ENCODE measurements at regions not wholly inside any gene's neighbourhood (a gene's known extent, or its start where the extent isn't known, plus 50 kb on each side); places are given as distances from the start of the nearest gene placed in this dataset.

DNA sequence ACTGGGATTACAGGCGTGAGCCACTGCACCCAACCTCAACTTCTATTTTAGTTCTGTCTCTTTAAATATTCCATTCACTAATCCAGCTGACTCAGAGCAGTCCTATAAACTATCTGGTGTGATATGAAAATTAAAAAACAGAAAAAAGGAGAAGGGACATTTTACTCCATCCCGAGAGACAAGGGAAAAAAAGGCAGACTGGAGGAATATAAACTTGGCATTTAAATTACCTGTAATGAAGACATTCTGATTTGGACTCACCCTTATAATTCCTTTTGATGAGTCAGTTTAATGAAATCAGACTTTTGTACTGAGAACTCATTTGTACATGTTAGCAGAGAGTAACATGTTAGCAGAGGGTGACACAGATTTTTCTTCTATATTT, 74.8 kb upstream of the RIOK3 start:
- no peak for TF ChIP-seq TAF1 (IDR thresholded peaks at IDR 0.05; ENCODE audit: borderline replicate concordance, insufficient read depth, low read length)
- no peak for TF ChIP-seq REST (IDR thresholded peaks at IDR 0.05; ENCODE audit: insufficient read depth in 1 of 2, low read depth in 2 of 2, low read length in 2 of 2)
- TF ChIP-seq POLR2AphosphoS5 (IDR thresholded peaks at IDR 0.05; ENCODE audit: low read depth, low read length), result no peak
- TF ChIP-seq FOXP2 (optimal IDR thresholded peaks at IDR 0.05; ENCODE audit: borderline replicate concordance, extremely low read depth, extremely low read length, insufficient read depth), result no peak
- no peak for TF ChIP-seq SIN3A (IDR thresholded peaks at IDR 0.05; ENCODE audit: borderline replicate concordance, insufficient read depth, low read length)

All from PFSK-1 (cell line).